NB4 (cell line): ENCODE measurements at regions not wholly inside any gene's neighbourhood (a gene's known extent, or its start where the extent isn't known, plus 50 kb on each side); places are given as distances from the start of the nearest gene placed in this dataset.

Source experiments
- DNase-seq: peaks from one replicate; pipeline ENCODE4 v3.0.0; 2010; ENCODE audit warnings: low read depth
- H3K4me3 ChIP-seq: one replicate; pipeline ENCODE4 v1.5.1; 2011; ENCODE audit warnings: mild to moderate bottlenecking, low read depth, low read length, moderate library complexity
- MYC ChIP-seq: IDR thresholded peaks from 2 replicates; pipeline ENCODE4 v1.6.1; 2011; ENCODE audit warnings: low read depth, low read length
- POLR2A ChIP-seq: IDR thresholded peaks from 2 replicates; pipeline ENCODE4 v1.6.1; 2011; ENCODE audit warnings: mild to moderate bottlenecking; ENCODE audit not compliant: insufficient read length; ENCODE audit errors: extremely low read depth
- TF ChIP-seq, protein P1 (sequence below): IDR thresholded peaks from 2 replicates; pipeline ENCODE4 v1.6.1; 2011; ENCODE audit warnings: low read depth, low read length
- TF ChIP-seq, protein P2 (sequence below): IDR thresholded peaks from one replicate; pipeline ENCODE4 v1.5.1; 2012; ENCODE audit warnings: low read depth, low read length

DNA sequence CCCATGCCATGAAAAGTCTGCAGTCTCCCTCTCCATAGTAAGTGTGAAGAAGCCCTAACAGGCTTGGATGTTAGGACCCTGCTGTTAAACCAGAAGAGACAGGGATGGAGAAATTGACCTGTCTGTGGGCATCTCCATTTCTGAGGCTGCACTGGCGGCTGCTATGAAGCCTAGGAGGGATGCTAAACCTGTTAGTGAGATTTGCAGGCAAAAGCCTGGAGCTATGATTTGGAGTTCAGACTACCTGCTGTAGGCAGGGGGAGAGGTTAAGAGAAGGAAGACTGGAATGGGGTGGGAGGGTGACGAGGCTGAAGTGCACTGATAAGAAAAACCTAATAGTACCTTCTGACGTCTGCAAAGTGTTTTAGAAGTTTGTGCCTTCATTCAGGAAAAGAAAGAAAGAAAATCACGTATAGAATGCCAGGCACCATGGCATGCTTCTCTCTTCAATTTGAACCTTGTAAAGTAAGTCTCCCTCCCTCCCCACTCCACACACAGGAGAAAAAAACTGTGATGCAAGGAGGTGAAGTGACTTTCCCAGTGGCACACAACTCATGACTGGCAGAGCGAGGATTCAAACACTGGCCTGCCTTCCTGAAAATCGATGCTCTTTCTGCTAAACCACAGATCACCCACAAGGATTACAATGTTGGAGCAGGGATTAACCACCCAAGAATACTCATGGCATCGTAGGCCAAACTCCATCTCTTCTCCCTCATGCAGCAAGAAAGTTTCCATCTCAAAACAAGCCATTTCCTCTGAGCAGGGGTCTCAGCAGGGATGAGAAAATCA is 98.5 kb upstream of the PKDCC start:
- H3K4me3 ChIP-seq, result no peak overlapping the region
- TF ChIP-seq, protein P1, sequence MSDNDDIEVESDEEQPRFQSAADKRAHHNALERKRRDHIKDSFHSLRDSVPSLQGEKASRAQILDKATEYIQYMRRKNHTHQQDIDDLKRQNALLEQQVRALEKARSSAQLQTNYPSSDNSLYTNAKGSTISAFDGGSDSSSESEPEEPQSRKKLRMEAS, result no peak
- TF ChIP-seq, protein P2, sequence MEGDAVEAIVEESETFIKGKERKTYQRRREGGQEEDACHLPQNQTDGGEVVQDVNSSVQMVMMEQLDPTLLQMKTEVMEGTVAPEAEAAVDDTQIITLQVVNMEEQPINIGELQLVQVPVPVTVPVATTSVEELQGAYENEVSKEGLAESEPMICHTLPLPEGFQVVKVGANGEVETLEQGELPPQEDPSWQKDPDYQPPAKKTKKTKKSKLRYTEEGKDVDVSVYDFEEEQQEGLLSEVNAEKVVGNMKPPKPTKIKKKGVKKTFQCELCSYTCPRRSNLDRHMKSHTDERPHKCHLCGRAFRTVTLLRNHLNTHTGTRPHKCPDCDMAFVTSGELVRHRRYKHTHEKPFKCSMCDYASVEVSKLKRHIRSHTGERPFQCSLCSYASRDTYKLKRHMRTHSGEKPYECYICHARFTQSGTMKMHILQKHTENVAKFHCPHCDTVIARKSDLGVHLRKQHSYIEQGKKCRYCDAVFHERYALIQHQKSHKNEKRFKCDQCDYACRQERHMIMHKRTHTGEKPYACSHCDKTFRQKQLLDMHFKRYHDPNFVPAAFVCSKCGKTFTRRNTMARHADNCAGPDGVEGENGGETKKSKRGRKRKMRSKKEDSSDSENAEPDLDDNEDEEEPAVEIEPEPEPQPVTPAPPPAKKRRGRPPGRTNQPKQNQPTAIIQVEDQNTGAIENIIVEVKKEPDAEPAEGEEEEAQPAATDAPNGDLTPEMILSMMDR, result no peak
- no peak for TF ChIP-seq POLR2A
- no peak for TF ChIP-seq MYC

DNA sequence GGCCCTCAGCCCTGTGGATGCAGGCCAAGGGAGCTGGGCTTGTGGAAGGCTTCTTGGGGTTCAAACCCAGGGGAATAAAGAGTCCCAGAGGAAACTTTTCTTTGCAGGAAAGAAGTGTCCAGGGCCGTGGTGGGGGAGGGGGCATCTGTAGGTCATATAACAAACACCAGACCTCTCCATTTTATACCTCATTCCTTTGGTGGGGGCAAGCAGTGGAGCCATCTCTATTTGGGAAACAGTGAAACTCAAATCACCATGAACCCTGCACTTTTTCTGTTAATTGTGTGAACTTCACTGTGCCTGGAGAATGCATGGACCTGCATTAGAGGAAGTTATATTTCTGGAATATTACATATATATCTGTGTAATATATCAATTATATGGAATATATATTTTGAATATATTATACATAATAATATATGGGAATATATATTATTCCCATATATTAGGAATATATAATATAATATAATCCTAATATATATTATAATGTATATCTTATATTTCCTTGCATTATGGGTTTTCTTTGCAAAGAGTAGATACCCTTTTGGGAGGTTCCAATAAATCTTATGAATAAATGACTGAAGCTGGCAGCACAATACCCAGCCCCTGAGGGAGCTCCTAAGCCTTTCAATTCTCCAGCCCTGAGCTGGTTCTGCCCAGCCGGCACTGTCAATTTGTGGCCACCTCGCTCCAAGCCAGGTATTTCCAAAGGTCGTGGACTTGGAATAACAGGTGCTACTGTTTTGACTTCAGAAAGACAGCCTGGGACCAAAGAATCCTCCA is 97.7 kb upstream of the PKDCC start:
- no peak for DNase-seq
- H3K4me3 ChIP-seq, result no peak overlapping the region
- no peak for TF ChIP-seq MYC
- TF ChIP-seq POLR2A, result no peak
- TF ChIP-seq, protein P1, result no peak
- TF ChIP-seq, protein P2, result no peak

More for the DNA sequence above, 98.5 kb upstream of the PKDCC start:
- no peak for DNase-seq

DNA sequence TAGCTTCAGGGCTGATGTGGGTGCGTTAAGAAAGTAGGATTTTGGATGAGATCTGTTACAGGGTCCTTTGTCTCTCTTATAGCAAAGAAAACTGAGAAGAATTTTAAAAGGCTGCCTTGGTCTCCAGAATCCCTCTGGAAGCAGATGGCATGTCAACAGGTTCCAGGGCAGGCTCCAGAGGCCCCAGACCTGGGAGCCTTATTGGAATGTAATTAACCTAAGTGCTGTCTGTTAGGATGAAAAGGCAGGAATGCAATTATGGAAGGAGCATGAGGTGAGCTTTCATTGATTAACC is 97.2 kb upstream of the PKDCC start:
- DNase-seq, result no peak
- TF ChIP-seq, protein P1, result no peak
- TF ChIP-seq POLR2A (no peak), MYC (no peak)
- TF ChIP-seq, protein P2, result no peak
- no peak overlapping the region for H3K4me3 ChIP-seq

DNA sequence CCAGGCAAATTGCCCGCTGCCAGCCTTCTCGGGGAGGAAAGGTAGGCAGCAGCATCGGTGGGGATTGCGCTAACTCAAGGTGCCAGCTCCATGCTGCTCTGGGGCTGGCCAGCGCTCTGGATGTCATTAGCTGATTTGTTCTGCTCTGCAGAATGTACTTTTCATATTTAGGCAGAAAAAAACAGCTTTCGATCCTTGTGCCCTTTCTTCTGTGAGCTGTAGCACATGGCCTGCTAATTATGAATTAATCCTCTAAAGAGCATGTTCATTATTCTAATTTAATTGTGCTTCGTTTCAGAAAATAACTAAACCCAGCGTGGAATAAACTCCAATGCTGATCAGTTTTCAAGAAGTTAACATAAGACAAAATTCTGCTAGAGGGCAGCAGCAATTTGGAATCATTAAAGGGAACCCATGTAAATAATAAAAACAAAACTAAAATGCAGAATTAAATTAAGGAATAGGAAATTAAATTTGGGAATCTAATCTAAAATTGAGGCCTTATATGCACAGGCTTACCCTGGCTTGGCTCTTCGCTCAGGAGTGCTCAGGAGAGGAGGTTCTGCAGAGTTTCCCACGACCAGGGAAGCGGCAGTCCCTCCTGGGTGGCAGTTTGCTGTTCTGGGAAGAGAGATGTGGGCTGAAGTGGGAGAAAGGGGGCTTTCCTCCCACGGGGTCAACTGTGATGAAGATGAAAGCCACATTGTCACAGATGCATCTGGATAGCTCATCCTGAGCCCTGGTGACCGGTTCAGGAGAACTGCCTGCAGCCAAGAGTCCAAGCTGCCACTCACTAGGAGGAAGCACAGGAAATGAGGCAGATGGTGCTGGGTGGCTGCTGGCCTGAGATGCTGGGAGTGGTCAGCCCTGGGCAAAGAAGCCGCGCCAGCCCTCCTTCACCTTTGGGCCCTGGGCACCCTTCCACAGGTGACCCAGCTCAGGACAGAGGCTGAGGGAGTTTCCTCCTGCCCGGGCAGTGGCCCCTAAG is 93.2 kb upstream of the PKDCC start:
- no peak for DNase-seq
- no peak overlapping the region for H3K4me3 ChIP-seq
- TF ChIP-seq, protein P2, result no peak
- no peak for TF ChIP-seq POLR2A
- TF ChIP-seq MYC, result no peak
- TF ChIP-seq, protein P1, result no peak

DNA sequence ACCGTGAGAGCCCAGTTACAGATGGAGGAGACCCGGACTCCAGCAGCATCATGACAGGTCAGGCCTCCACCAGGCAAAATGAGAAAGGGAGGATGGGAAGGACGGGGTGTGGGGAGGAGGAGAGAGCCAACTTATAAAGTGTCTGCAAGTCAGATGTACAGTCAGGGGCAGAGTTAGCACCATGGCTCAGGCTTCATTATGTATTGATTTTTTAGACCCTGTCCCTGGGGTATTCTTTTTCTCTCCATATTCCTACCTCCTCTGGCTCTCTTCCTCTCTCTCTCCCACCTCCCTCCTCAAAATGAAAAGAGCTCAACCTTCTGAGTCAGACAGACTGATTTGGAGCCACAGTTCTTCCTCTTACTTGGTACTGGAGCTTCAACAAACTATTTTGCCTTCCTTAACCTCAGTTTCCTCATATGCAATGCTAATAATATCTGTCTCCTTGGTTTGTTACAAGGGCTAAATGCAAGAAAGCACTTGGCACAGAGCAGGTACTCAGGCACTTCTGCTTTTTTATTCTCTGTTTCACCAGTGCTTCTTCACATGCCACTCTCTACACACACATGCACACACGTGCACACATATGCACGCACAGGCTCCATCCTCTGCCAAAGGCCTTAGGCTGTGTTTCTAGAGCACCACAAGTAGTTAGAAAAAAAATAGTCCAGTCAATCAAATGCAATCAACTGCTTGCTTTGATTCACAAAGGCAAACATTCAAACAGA is 92.3 kb upstream of the PKDCC start:
- peak; percentile 20 for DNase-seq
- TF ChIP-seq, protein P2, result no peak
- TF ChIP-seq POLR2A (no peak), MYC (no peak)
- TF ChIP-seq, protein P1, result no peak
- H3K4me3 ChIP-seq, result no peak overlapping the region
